Thoracic aorta (tissue), 2 donors: ENCODE measurements at regions not wholly inside any gene's neighbourhood (a gene's known extent, or its start where the extent isn't known, plus 50 kb on each side); places are given as distances from the start of the nearest gene placed in this dataset.
"Not testable (repeated sequence)": the region's sequence is repeated elsewhere in the genome, so short reads cannot be mapped to it uniquely, and the experiment has no call there.

ENCODE experiments used
- ATAC-seq: fragments of 150-250 bp; one replicate; pipeline ENCODE4 v1.8.0; 2017; ENCODE audit warnings: low read depth; ENCODE audit not compliant: insufficient number of reproducible peaks, low FRiP score
- DNase-seq: peaks from one replicate; pipeline ENCODE4 v3.0.0-alpha.2; 2020; ENCODE audit warnings: low spot score
- H3K27ac ChIP-seq, 2 donors: fragments of 200-600 bp; sonication (generic); 1 replicate in 1 of 2; 2 replicates in 1 of 2; pipeline ENCODE4 v1.5.1; 2016; ENCODE audit warnings: mild to moderate bottlenecking in 2 of 2, moderate library complexity in 2 of 2
- H3K27me3 ChIP-seq: fragments of 200-600 bp; sonication (generic); replicated peaks from 2 replicates; pipeline ENCODE4 v1.6.0; 2016; ENCODE audit warnings: mild to moderate bottlenecking; ENCODE audit not compliant: insufficient read depth
- H3K36me3 ChIP-seq: fragments of 200-600 bp; sonication (generic); one replicate; pipeline ENCODE4 v1.5.1; 2016
- H3K4me1 ChIP-seq, 2 donors: fragments of 200-600 bp; sonication (generic); 1 replicate in 1 of 2; 2 replicates in 1 of 2; pipeline versions ENCODE4 v1.5.1 to v1.6.0; 2016; ENCODE audit warnings: low read depth in 2 of 2, mild to moderate bottlenecking in 1 of 2; ENCODE audit not compliant: control insufficient read depth in 1 of 2
- H3K4me3 ChIP-seq: fragments of 200-600 bp; sonication (generic); 2 replicates; pipeline ENCODE4 v1.5.1; 2016; ENCODE audit warnings: mild to moderate bottlenecking
- H3K9me3 ChIP-seq: fragments of 200-600 bp; sonication (generic); 2 replicates; pipeline ENCODE4 v1.5.1; 2016
- CTCF ChIP-seq: fragments of 200-600 bp; sonication (generic); IDR thresholded peaks from one replicate; pipeline ENCODE4 v1.5.1; 2019; ENCODE audit warnings: antibody characterized with exemption

DNA sequence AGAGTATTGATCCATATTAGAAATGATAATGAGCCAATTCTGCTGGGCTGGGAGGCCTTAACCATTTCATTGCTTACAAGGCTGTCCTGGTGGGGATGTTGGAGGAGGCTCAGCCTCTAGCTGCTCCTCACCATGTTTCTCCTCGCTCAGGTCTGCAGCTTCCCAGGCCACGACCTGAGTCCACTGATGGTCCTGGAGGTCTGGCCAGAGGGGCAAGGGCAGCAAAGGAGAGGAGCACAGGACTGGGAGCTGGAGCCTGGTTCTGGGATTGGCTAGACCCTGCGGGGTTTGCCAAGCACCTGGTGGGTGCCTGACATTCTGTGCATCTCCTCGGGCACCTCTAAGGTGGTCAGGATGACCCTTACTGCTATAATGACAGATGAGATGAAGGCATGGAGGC lies 92.6 kb downstream of the KIF26A start:
- no peak for TF ChIP-seq CTCF
- H3K4me1 ChIP-seq = no peaks in the 10 kb centered on the region
- no peaks in the 10 kb centered on the region for H3K36me3 ChIP-seq
- DNase-seq (no peak), ATAC-seq (no peak)
- no peak overlapping the region for H3K4me3 ChIP-seq
- no peak overlapping the region for H3K27ac ChIP-seq
- no peaks in the 10 kb centered on the region for H3K9me3 ChIP-seq
- no peaks in the 10 kb centered on the region for H3K27me3 ChIP-seq

DNA sequence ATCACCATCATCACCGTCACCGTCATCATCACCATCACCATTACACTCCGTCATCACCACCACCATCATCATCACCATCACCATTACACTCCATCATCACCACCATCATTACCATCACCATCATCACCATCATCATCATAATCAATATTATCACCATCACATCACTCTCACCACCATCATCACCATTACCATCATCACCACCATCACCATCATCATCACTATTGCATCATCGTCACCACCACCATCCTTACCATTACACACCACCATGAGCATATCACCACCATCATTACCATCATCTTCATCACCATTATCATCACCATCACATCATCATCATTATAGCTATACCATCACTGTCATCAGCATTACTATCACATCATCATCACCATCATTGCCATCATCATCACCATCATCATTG lies 93.7 kb downstream of the KIF26A start:
- TF ChIP-seq CTCF = no peak
- ATAC-seq (no peak), DNase-seq (no peak)
- Histone ChIP-seq H3K36me3 (no peaks in the 10 kb centered on the region), H3K27ac (no peak overlapping the region), H3K4me3 (no peak overlapping the region), H3K27me3 (no peaks in the 10 kb centered on the region), H3K9me3 (peaks cover 4% of the 10 kb centered on the region), H3K4me1 (no peaks in the 10 kb centered on the region)

- H3K27me3 ChIP-seq, H3K4me1 ChIP-seq, H3K9me3 ChIP-seq, ATAC-seq, H3K36me3 ChIP-seq, H3K27ac ChIP-seq, H3K4me3 ChIP-seq, DNase-seq: not testable (repeated sequence)
Observed at GRCh38 chr14:104234007-104234786, 95.8 kb downstream of the KIF26A start.

GRCh38 chr14:104235686-104236085 lies 97.3 kb downstream of the KIF26A start:
- H3K9me3 ChIP-seq = peaks cover 7% of the 10 kb centered on the region
- DNase-seq (no peak), ATAC-seq (no peak)

DNA sequence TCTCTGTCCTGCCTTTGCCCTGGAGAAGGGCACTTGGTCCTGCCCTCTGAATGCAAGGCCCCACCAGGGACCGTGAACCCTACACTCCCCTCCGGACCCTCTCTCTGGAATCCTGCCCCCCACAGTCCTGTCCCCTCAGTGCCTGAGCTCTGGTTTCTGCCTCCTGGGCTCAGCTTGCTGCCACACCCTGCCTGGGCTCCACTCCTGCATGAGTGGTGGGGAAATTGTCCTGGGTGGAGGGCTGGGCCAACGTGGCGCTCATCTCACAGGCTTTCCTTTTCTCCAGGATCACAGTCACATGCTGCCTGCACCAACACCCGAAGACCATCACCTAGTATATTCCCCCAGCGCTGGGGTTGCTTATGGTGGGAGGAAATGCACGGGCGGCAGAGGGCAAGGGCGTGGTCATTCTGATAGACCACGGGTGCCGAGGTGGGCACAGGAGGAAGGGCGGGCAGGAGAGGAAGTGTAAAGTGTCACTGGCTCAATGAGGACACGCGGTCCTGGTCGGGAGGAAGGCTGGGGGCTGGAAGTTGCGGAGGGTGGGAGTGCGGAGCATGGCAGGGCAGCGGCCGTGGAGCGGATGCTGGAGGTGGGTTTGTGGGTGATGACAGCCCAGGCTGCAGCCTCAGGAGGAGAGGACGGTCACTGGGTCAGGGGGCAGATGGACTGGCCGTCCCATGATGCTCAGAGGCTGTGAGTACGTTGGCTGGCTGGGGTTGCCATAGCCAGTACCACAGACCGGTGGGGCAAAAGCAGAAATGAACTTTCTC lies 99.5 kb downstream of the KIF26A start:
- no peaks in the 10 kb centered on the region for H3K36me3 ChIP-seq
- no peaks in the 10 kb centered on the region for H3K4me1 ChIP-seq
- H3K27me3 ChIP-seq = no peaks in the 10 kb centered on the region
- no peak for TF ChIP-seq CTCF
- no peak overlapping the region for H3K27ac ChIP-seq
- peaks cover 7% of the 10 kb centered on the region for H3K9me3 ChIP-seq
- ATAC-seq = no peak
- no peak for DNase-seq
- H3K4me3 ChIP-seq = no peak overlapping the region

More at GRCh38 chr14:104235686-104236085, 97.3 kb downstream of the KIF26A start:
- no peaks in the 10 kb centered on the region for H3K36me3 ChIP-seq
- TF ChIP-seq CTCF = no peak
- no peaks in the 10 kb centered on the region for H3K4me1 ChIP-seq
- H3K27me3 ChIP-seq = no peaks in the 10 kb centered on the region
- H3K27ac ChIP-seq = no peak overlapping the region
- no peak overlapping the region for H3K4me3 ChIP-seq
